AG04450 (cell line): ENCODE measurements at regions not wholly inside any gene's neighbourhood (a gene's known extent, or its start where the extent isn't known, plus 50 kb on each side); places are given as distances from the start of the nearest gene placed in this dataset. TPM values are rescaled to one million over a fixed set of nuclear protein-coding genes. Genes with fewer than 3 reads are reported as not detected.
A peak's percentile ranks its signal among the peaks of the same experiment; 100 is the strongest.
"Not testable (repeated sequence)": the region's sequence is repeated elsewhere in the genome, so short reads cannot be mapped to it uniquely, and the experiment has no call there.

Source experiments
- CTCF ChIA-PET: fragments of 300-600, 350-600 bp; formaldehyde crosslinking; extraction: SDS; loops from one replicate; lab custom pipeline; 2022; ENCODE audit warnings: antibody characterized with exemption, inconsistent platforms; lab: Charles Lee
- POLR2A ChIA-PET: fragments of 350-600 bp; formaldehyde crosslinking; extraction: SDS; loops from one replicate; lab custom pipeline; 2021; ENCODE audit warnings: antibody characterized with exemption, inconsistent platforms; lab: Yijun Ruan, JAX
- DNase-seq: peaks from one replicate; pipeline ENCODE4 v3.0.0-alpha.2; 2011; ENCODE audit warnings: low read depth, low spot score
- H3K27ac ChIP-seq: one replicate; pipeline ENCODE4 v1.5.1; 2012; ENCODE audit warnings: low read depth, low read length, control low read depth
- H3K27me3 ChIP-seq: one replicate; pipeline ENCODE4 v1.6.0; 2012; ENCODE audit warnings: low read length; ENCODE audit not compliant: control insufficient read depth, insufficient read depth
- H3K4me3 ChIP-seq: 2 replicates; pipeline ENCODE4 v1.5.1; 2011; ENCODE audit warnings: mild to moderate bottlenecking, low read depth, low read length, control low read depth
- H3K9me3 ChIP-seq: 2 replicates; pipeline ENCODE4 v1.5.1; 2012; ENCODE audit warnings: low read length; ENCODE audit not compliant: control insufficient read depth, insufficient read depth
- CTCF ChIP-seq: IDR thresholded peaks from 2 replicates; pipeline ENCODE4 v1.5.1; 2011; ENCODE audit warnings: low read depth, low read length, control low read depth, inconsistent platforms
- small RNA-seq: library from RNA; depleted of rRNA; stranded (forward); fragments of <200 nt; gene quantifications from one replicate; pipeline ENCODE3, GENCODE V24; 2012; ENCODE audit warnings: low read depth; ENCODE audit not compliant: insufficient read length

- no peak for TF ChIP-seq CTCF
Measured at GRCh38 chr10:25869609-25870008, 64.4 kb upstream of the MYO3A start.

GRCh38 chr10:25874402-25874801, 59.6 kb upstream of the MYO3A start:
- CTCF ChIA-PET, H3K27me3 ChIP-seq, H3K27ac ChIP-seq, DNase-seq, POLR2A ChIA-PET, H3K4me3 ChIP-seq: not testable (repeated sequence)
- H3K9me3 ChIP-seq: peaks cover 18% of the 10 kb centered on the region

More at GRCh38 chr10:25869609-25870008, 64.4 kb upstream of the MYO3A start:
- Histone ChIP-seq H3K27me3 (no peaks in the 10 kb centered on the region), H3K9me3 (peaks cover 21% of the 10 kb centered on the region), H3K4me3 (no peak overlapping the region), H3K27ac (no peak overlapping the region)
- DNase-seq: no peak
- ChIA-PET CTCF (no interaction called here), POLR2A (no interaction called here)

- POLR2A ChIA-PET: no interaction called here
- H3K4me3 ChIP-seq: no peak overlapping the region
Measured at GRCh38 chr10:25875556-25876165, 58.4 kb upstream of the MYO3A start.

GRCh38 chr10:25877296-25877695, 56.7 kb upstream of the MYO3A start:
- H3K27ac ChIP-seq: no peak overlapping the region
- peaks cover 21% of the 10 kb centered on the region for H3K9me3 ChIP-seq
- ChIA-PET CTCF (no interaction called here), POLR2A (no interaction called here)
- TF ChIP-seq CTCF: no peak
- no peak overlapping the region for H3K4me3 ChIP-seq
- no peak for DNase-seq
- no peaks in the 10 kb centered on the region for H3K27me3 ChIP-seq

More at GRCh38 chr10:25875556-25876165, 58.4 kb upstream of the MYO3A start:
- Histone ChIP-seq H3K9me3 (peaks cover 19% of the 10 kb centered on the region), H3K27me3 (no peaks in the 10 kb centered on the region), H3K27ac (no peak overlapping the region)
- peak; percentile 59 for TF ChIP-seq CTCF
- no peak for DNase-seq
- CTCF ChIA-PET: interaction anchor here (0.5 to 1.3 kb wide), 5 partner anchors 190 to 722 kb away, joined by 3 to 4 read pairs (median 4); no protein-coding TSS in a partner anchor

Small RNA genes lying in the stretch of these regions (small RNA-seq; reads per million reads assigned to genes)
- gene RNA5SP306 (not detected), gene RNU6-632P (not detected)
